Lower lobe of right lung (tissue), 2 donors: ENCODE measurements at regions not wholly inside any gene's neighbourhood (a gene's known extent, or its start where the extent isn't known, plus 50 kb on each side); places are given as distances from the start of the nearest gene placed in this dataset.

Experiments used
- ATAC-seq, 2 donors: fragments of 200-7000 bp; cut with Tn5 transposase; one replicate each; pipeline ENCODE4 v1.9.1; 2020 to 2022; ENCODE audit warnings: mild to moderate bottlenecking in 2 of 2, moderate library complexity in 2 of 2
- DNase-seq: peaks from one replicate; pipeline ENCODE4 v3.0.0-alpha.2; 2020
- H3K27ac ChIP-seq: fragments of 200-600 bp; one replicate; pipeline ENCODE4 v1.8.0; 2022
- H3K27me3 ChIP-seq: fragments of 200-600 bp; one replicate; pipeline ENCODE4 v1.8.0; 2022; ENCODE audit warnings: low read depth
- H3K36me3 ChIP-seq: fragments of 200-600 bp; one replicate; pipeline ENCODE4 v1.8.0; 2022; ENCODE audit warnings: mild to moderate bottlenecking
- H3K4me1 ChIP-seq: fragments of 200-600 bp; one replicate; pipeline ENCODE4 v1.8.0; 2022
- H3K4me3 ChIP-seq: fragments of 200-600 bp; one replicate; pipeline ENCODE4 v1.8.0; 2022; ENCODE audit warnings: mild to moderate bottlenecking
- H3K9me3 ChIP-seq: fragments of 200-600 bp; one replicate; pipeline ENCODE4 v1.8.0; 2022
- CTCF ChIP-seq: fragments of 200-600 bp; IDR thresholded peaks from one replicate; pipeline ENCODE4 v1.8.0; 2022; ENCODE audit warnings: antibody characterized with exemption, mild to moderate bottlenecking
- intact Hi-C: fragments of 100-400 bp; cut with DNase I; formaldehyde crosslinking; loops from one replicate; pipeline ENCODE4 v1.11.0; 2022
- donor health status: DM: no; HTN: yes; CAD: no; lungs with severe emphysema.

- no peak overlapping the region for H3K4me3 ChIP-seq
- DNase-seq (no peak), ATAC-seq (no peak)
- TF ChIP-seq CTCF = no peak
- no peak overlapping the region for H3K27ac ChIP-seq
- H3K27me3 ChIP-seq = no peaks in the 10 kb centered on the region
- H3K4me1 ChIP-seq = no peaks in the 10 kb centered on the region
- no peaks in the 10 kb centered on the region for H3K36me3 ChIP-seq
- intact Hi-C loops = no loop called here
- no peaks in the 10 kb centered on the region for H3K9me3 ChIP-seq
Measured at GRCh38 chr7:125878988-125879387, 949.4 kb upstream of the POT1 start.

GRCh38 chr7:125878235-125878956, 948.8 kb upstream of the POT1 start:
- no peak overlapping the region for H3K27ac ChIP-seq
- no peaks in the 10 kb centered on the region for H3K27me3 ChIP-seq
- intact Hi-C loops = no loop called here
- no peaks in the 10 kb centered on the region for H3K36me3 ChIP-seq
- no peak for TF ChIP-seq CTCF
- no peaks in the 10 kb centered on the region for H3K9me3 ChIP-seq
- H3K4me1 ChIP-seq = no peaks in the 10 kb centered on the region
- no peak for DNase-seq
- H3K4me3 ChIP-seq = no peak overlapping the region
- no peak for ATAC-seq

- H3K36me3 ChIP-seq = no peaks in the 10 kb centered on the region
- ATAC-seq (no peak), DNase-seq (no peak)
- no peaks in the 10 kb centered on the region for H3K27me3 ChIP-seq
- no peak overlapping the region for H3K4me3 ChIP-seq
- TF ChIP-seq CTCF = no peak
- H3K27ac ChIP-seq = no peak overlapping the region
- H3K4me1 ChIP-seq = no peaks in the 10 kb centered on the region
- no peaks in the 10 kb centered on the region for H3K9me3 ChIP-seq
- intact Hi-C loops = no loop called here
Measured at GRCh38 chr7:125877246-125877645, 947.6 kb upstream of the POT1 start.

- intact Hi-C loops = no loop called here
- Histone ChIP-seq H3K9me3 (no peaks in the 10 kb centered on the region), H3K27me3 (no peaks in the 10 kb centered on the region), H3K4me1 (no peaks in the 10 kb centered on the region), H3K36me3 (no peaks in the 10 kb centered on the region), H3K27ac (no peak overlapping the region), H3K4me3 (no peak overlapping the region)
- no peak for DNase-seq
- no peak for ATAC-seq
- TF ChIP-seq CTCF = no peak
Measured at GRCh38 chr7:125876431-125876830, 946.8 kb upstream of the POT1 start.

- Histone ChIP-seq H3K36me3 (no peaks in the 10 kb centered on the region), H3K9me3 (no peaks in the 10 kb centered on the region), H3K27me3 (no peaks in the 10 kb centered on the region), H3K4me1 (no peaks in the 10 kb centered on the region), H3K27ac (no peak overlapping the region), H3K4me3 (no peak overlapping the region)
- intact Hi-C loops = no loop called here
- TF ChIP-seq CTCF = no peak
- no peak for DNase-seq
- ATAC-seq = no peak
Measured at GRCh38 chr7:125871431-125871830, 941.8 kb upstream of the POT1 start.
